B cell (primary cell): ENCODE measurements at regions not wholly inside any gene's neighbourhood (a gene's known extent, or its start where the extent isn't known, plus 50 kb on each side); places are given as distances from the start of the nearest gene placed in this dataset.

Experiments
- ATAC-seq: fragments of 200-7000 bp; cut with Tn5 transposase; one replicate; pipeline ENCODE4 v1.10.0; 2021; ENCODE audit warnings: low read depth, mild to moderate bottlenecking, moderate number of reproducible peaks, moderate library complexity
- CTCF ChIA-PET: fragments of 350-600 bp; sonication (Branson Sonifier 250); formaldehyde crosslinking; loops from one replicate; lab custom pipeline; 2021; ENCODE audit warnings: antibody characterized with exemption, inconsistent platforms; lab: Charles Lee
- POLR2A ChIA-PET: fragments of 350-600 bp; sonication (Branson Sonifier 250); formaldehyde crosslinking; loops from one replicate; lab custom pipeline; 2021; ENCODE audit warnings: antibody characterized with exemption; lab: Charles Lee
- DNase-seq: peaks from one replicate; pipeline ENCODE4 v3.0.0; 2013
- H2AFZ ChIP-seq: 2 replicates; pipeline ENCODE4 v1.6.1; 2012; ENCODE audit warnings: mild to moderate bottlenecking, low read depth, low read length; ENCODE audit not compliant: insufficient read depth, poor library complexity, severe bottlenecking
- H3K27ac ChIP-seq, 2 donors: 1 replicate in 1 of 2; 2 replicates in 1 of 2; pipeline ENCODE4 v1.5.1; 2012 to 2013; ENCODE audit warnings: low read length in 2 of 2, mild to moderate bottlenecking in 2 of 2, moderate library complexity in 1 of 2
- H3K27me3 ChIP-seq, 4 experiments: fragments of 200-600 bp in 1 of 4; sonication (generic) in 1 of 4; replicated peaks in 1 of 4; 1 replicate in 2 of 4; 2 replicates in 2 of 4; pipeline versions ENCODE4 v1.6.1 to v1.7.0; 2013 to 2016; ENCODE audit warnings: low read length in 3 of 4, mild to moderate bottlenecking in 2 of 4, mixed read lengths in 1 of 4, moderate library complexity in 1 of 4; ENCODE audit not compliant: insufficient read depth in 4 of 4, control insufficient read depth in 3 of 4; ENCODE audit errors: control extremely low read depth in 1 of 4
- H3K36me3 ChIP-seq, 2 experiments: replicated peaks in 1 of 2; 1 replicate in 1 of 2; 2 replicates in 1 of 2; pipeline versions ENCODE4 v1.6.1 to v1.7.1; 2013; ENCODE audit warnings: low read length in 1 of 2; ENCODE audit not compliant: insufficient read depth in 2 of 2, control insufficient read depth in 1 of 2; ENCODE audit errors: control extremely low read depth in 1 of 2, extremely low read depth in 1 of 2
- H3K4me1 ChIP-seq, 2 donors: fragments of 200-600 bp in 1 of 2; sonication (generic) in 1 of 2; 1 replicate in 1 of 2; 2 replicates in 1 of 2; pipeline versions ENCODE4 v1.5.1 to v1.6.1; 2013 to 2017; ENCODE audit warnings: low read length in 2 of 2; ENCODE audit not compliant: control insufficient read depth in 2 of 2, insufficient read depth in 2 of 2
- H3K4me2 ChIP-seq: replicated peaks from 2 replicates; pipeline ENCODE3; 2012; ENCODE audit warnings: mild to moderate bottlenecking, low read depth, low read length; ENCODE audit not compliant: poor library complexity, severe bottlenecking
- H3K4me3 ChIP-seq, 5 experiments: fragments of 200-600 bp in 1 of 5; sonication (generic) in 1 of 5; 1 replicate in 3 of 5; 2 replicates in 2 of 5; pipeline versions ENCODE4 v1.5.1 to v1.7.0; 2011 to 2016; ENCODE audit warnings: low read length in 4 of 5, mild to moderate bottlenecking in 4 of 5, low read depth in 2 of 5, control low read depth in 1 of 5, moderate library complexity in 1 of 5; ENCODE audit not compliant: insufficient read depth in 1 of 5; ENCODE audit errors: control extremely low read depth in 1 of 5, extremely low read depth in 1 of 5
- H3K79me2 ChIP-seq: fragments of 200-600 bp; sonication (generic); one replicate; pipeline ENCODE4 v1.6.0; 2016; ENCODE audit warnings: low read length; ENCODE audit not compliant: control insufficient read depth, insufficient read depth
- H3K9ac ChIP-seq: fragments of 200-600 bp; sonication (generic); 2 replicates; pipeline ENCODE4 v1.6.1; 2017; ENCODE audit warnings: mild to moderate bottlenecking, low read length, moderate library complexity
- H3K9me3 ChIP-seq, 3 donors: one replicate each; pipeline versions ENCODE4 v1.6.1 to v1.7.1; 2013; ENCODE audit warnings: low read length in 2 of 3; ENCODE audit not compliant: control insufficient read depth in 2 of 3, insufficient read depth in 1 of 3; ENCODE audit errors: control extremely low read depth in 1 of 3
- H4K20me1 ChIP-seq: 2 replicates; pipeline ENCODE4 v1.6.0; 2012; ENCODE audit warnings: mild to moderate bottlenecking, low read length; ENCODE audit not compliant: insufficient read depth, control insufficient read depth, poor library complexity, severe bottlenecking
- H3K27ac Mint-ChIP-seq: one replicate; pipeline ENCODE4 v1.8.0; 2021; ENCODE audit warnings: mixed read lengths
- H3K27me3 Mint-ChIP-seq: one replicate; pipeline ENCODE4 v1.8.0; 2021; ENCODE audit warnings: mixed read lengths
- H3K4me1 Mint-ChIP-seq: one replicate; pipeline ENCODE4 v1.8.0; 2021; ENCODE audit warnings: mixed read lengths
- H3K4me3 Mint-ChIP-seq: one replicate; pipeline ENCODE4 v1.8.0; 2021; ENCODE audit warnings: mixed read lengths
- H3K9me3 Mint-ChIP-seq: one replicate; pipeline ENCODE4 v1.8.0; 2022; ENCODE audit warnings: mixed read lengths; ENCODE audit not compliant: insufficient read depth
- CTCF ChIP-seq: fragments of 200-600 bp; IDR thresholded peaks from one replicate; pipeline ENCODE4 v1.8.0; 2022; ENCODE audit warnings: antibody characterized with exemption, mild to moderate bottlenecking
- EZH2 ChIP-seq: IDR thresholded peaks from 2 replicates; pipeline ENCODE4 v1.6.1; 2012; ENCODE audit warnings: borderline replicate concordance, low read depth, mild to moderate bottlenecking, moderate library complexity, low read length; ENCODE audit not compliant: insufficient read depth, poor library complexity, severe bottlenecking
- WGBS: methylation state at CpG from one replicate; pipeline ENCODE4 v1.1.5; 2013; ENCODE audit warnings: missing lambda C conversion rate; ENCODE audit not compliant: insufficient coverage; 5-methylcytosine and 5-hydroxymethylcytosine counted together
- intact Hi-C: fragments of 100-400 bp; cut with micrococcal nuclease; formaldehyde crosslinking; loops from one replicate; pipeline ENCODE4 v1.10.0; 2022

DNA sequence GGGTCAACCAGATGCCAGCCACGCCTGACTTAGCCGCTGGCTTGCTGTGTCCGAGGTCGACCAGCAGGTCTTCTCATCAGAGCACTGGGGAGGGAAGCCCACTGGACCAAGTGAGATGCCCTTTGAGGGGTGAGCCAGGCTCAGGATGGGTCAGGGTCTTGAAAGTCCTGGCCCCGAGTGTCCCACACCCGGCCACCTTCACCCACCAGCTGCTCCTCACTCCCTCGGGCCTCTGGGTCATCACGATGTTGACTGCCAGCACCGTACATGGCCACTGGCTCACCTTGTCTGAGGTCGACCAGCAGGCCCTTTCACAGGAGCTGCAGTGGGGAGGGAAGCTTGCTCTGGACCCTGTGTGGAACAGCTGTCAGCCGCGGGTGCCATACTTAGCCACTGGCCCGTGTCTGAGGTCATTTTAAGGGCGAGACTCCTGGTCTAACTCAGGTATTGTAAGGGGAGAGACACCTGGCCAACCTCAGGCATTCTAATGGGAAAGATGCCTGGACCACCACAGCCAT lies 1361.3 kb downstream of the UQCRFS1 start:
- Histone ChIP-seq H3K4me1 (no peaks in the 10 kb centered on the region), H2AFZ (no peak overlapping the region), H3K4me2 (no peak overlapping the region), H3K4me3 (no peak overlapping the region), H3K36me3 (no peaks in the 10 kb centered on the region), H3K27me3 (no peaks in the 10 kb centered on the region), H3K9ac (no peak overlapping the region), H3K9me3 (peaks cover 4 to 52% (median 42%) of the 10 kb centered on the region in 3 donors), H3K79me2 (no peaks in the 10 kb centered on the region), H4K20me1 (no peaks in the 10 kb centered on the region), H3K27ac (no peak overlapping the region)
- intact Hi-C loops = no loop called here
- H3K9me3 Mint-ChIP-seq = peaks cover 27% of the 10 kb centered on the region
- H3K4me3 Mint-ChIP-seq = no peak overlapping the region
- H3K4me1 Mint-ChIP-seq = no peaks in the 10 kb centered on the region
- POLR2A ChIA-PET = no interaction called here
- CTCF ChIA-PET = no interaction called here
- 93% methylated on average over 14 of the region's 14 CpGs for WGBS
- H3K27me3 Mint-ChIP-seq = no peaks in the 10 kb centered on the region
- H3K27ac Mint-ChIP-seq = no peak overlapping the region
- TF ChIP-seq CTCF (no peak), EZH2 (no peak)
- no peak for ATAC-seq
- no peak for DNase-seq

DNA sequence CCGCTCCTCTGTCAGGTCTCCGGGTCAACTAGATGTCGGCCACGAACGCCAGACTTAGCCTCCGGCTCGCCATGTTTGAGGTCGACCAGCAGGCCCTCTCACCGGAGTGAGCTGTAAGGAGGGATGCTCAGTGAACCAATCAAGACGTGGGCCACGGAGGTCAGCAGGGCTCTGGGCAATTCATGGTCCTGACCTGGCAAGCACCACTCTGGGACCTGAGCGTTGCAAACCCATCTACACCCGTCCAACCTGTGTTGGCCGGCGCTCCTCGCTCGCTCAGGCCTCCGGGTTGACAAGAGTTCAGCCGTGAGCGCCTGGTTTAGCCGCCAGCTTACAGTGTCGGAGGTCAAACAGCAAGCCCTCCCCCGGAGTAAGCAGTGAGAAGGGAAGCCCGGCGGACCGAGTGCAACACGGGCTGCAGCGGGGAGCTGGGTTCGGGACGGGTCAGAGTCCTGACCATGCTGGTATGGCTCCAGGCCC lies 1361.9 kb downstream of the UQCRFS1 start:
- no peak overlapping the region for H3K4me3 ChIP-seq
- ChIA-PET CTCF (no interaction called here), POLR2A (no interaction called here)
- H3K4me2 ChIP-seq = no peak overlapping the region
- H3K9me3 ChIP-seq = peaks cover 4 to 57% (median 45%) of the 10 kb centered on the region in 3 donors
- no peak for ATAC-seq
- Mint-ChIP-seq H3K9me3 (peaks cover 26% of the 10 kb centered on the region), H3K4me3 (no peak overlapping the region), H3K4me1 (no peaks in the 10 kb centered on the region), H3K27me3 (no peaks in the 10 kb centered on the region), H3K27ac (no peak overlapping the region)
- no peaks in the 10 kb centered on the region for H4K20me1 ChIP-seq
- no peak overlapping the region for H3K27ac ChIP-seq
- no peak overlapping the region for H2AFZ ChIP-seq
- DNase-seq = no peak
- TF ChIP-seq EZH2 = no peak
- no peak for TF ChIP-seq CTCF
- H3K79me2 ChIP-seq = no peaks in the 10 kb centered on the region
- intact Hi-C loops = no loop called here
- H3K36me3 ChIP-seq = no peaks in the 10 kb centered on the region
- WGBS = 97% methylated on average over 28 of the region's 30 CpGs
- no peaks in the 10 kb centered on the region for H3K4me1 ChIP-seq
- H3K27me3 ChIP-seq = no peaks in the 10 kb centered on the region
- no peak overlapping the region for H3K9ac ChIP-seq
